ENCODE measurements at regions not wholly inside any gene's neighbourhood (a gene's known extent, or its start where the extent isn't known, plus 50 kb on each side); places are given as distances from the start of the nearest gene placed in this dataset.

GRCh38 chr12:89250636-89251035, 101.7 kb downstream of the DUSP6 start:
- Histone ChIP-seq H3K4me1 (ENCODE audit: control insufficient read depth in 1 of 2, low read depth in 2 of 2) (peaks cover 8 to 17% of the 10 kb centered on the region in 2 donors), H3K27me3 (replicated peaks; ENCODE audit: insufficient read depth) (no peaks in the 10 kb centered on the region), H3K27ac (no peak overlapping the region), H3K36me3 (no peaks in the 10 kb centered on the region), H3K9me3 (no peaks in the 10 kb centered on the region), H3K4me3 (no peak overlapping the region)
- DNase-seq (ENCODE audit: low spot score) (no peak), ATAC-seq (ENCODE audit: insufficient number of reproducible peaks, low FRiP score, low read depth) (no peak)
- no peak for TF ChIP-seq CTCF (IDR thresholded peaks at IDR 0.05)

GRCh38 chr12:89250213-89250612, 102.1 kb downstream of the DUSP6 start:
- H3K36me3 ChIP-seq: no peaks in the 10 kb centered on the region
- no peak for ATAC-seq (ENCODE audit: insufficient number of reproducible peaks, low FRiP score, low read depth)
- TF ChIP-seq CTCF (IDR thresholded peaks at IDR 0.05): no peak
- H3K9me3 ChIP-seq: no peaks in the 10 kb centered on the region
- H3K4me3 ChIP-seq: no peak overlapping the region
- H3K27ac ChIP-seq: no peak overlapping the region
- no peak for DNase-seq (ENCODE audit: low spot score)
- H3K4me1 ChIP-seq (ENCODE audit: control insufficient read depth in 1 of 2, low read depth in 2 of 2): peaks cover 9 to 17% of the 10 kb centered on the region in 2 donors
- H3K27me3 ChIP-seq (replicated peaks; ENCODE audit: insufficient read depth): no peaks in the 10 kb centered on the region

- peaks cover 17 to 20% of the 10 kb centered on the region in 2 donors for H3K4me1 ChIP-seq (ENCODE audit: control insufficient read depth in 1 of 2, low read depth in 2 of 2)
- H3K27me3 ChIP-seq (replicated peaks; ENCODE audit: insufficient read depth): no peaks in the 10 kb centered on the region
- no peak overlapping the region for H3K27ac ChIP-seq
- H3K4me3 ChIP-seq: no peak overlapping the region
- ATAC-seq (ENCODE audit: insufficient number of reproducible peaks, low FRiP score, low read depth) (no peak), DNase-seq (ENCODE audit: low spot score) (no peak)
- H3K36me3 ChIP-seq: no peaks in the 10 kb centered on the region
- TF ChIP-seq CTCF (IDR thresholded peaks at IDR 0.05): no peak
- no peaks in the 10 kb centered on the region for H3K9me3 ChIP-seq
These were observed 104.3 kb downstream of the DUSP6 start for GRCh38 chr12:89247967-89248366.

GRCh38 chr12:89247541-89247942, 104.8 kb downstream of the DUSP6 start:
- H3K27ac ChIP-seq: no peak overlapping the region
- H3K4me3 ChIP-seq: no peak overlapping the region
- no peak for ATAC-seq (ENCODE audit: insufficient number of reproducible peaks, low FRiP score, low read depth)
- no peak for DNase-seq (ENCODE audit: low spot score)
- H3K4me1 ChIP-seq (ENCODE audit: control insufficient read depth in 1 of 2, low read depth in 2 of 2): peaks cover 16 to 17% of the 10 kb centered on the region in 2 donors
- H3K36me3 ChIP-seq: no peaks in the 10 kb centered on the region
- H3K9me3 ChIP-seq: no peaks in the 10 kb centered on the region
- TF ChIP-seq CTCF (IDR thresholded peaks at IDR 0.05): no peak
- no peaks in the 10 kb centered on the region for H3K27me3 ChIP-seq (replicated peaks; ENCODE audit: insufficient read depth)

- H3K9me3 ChIP-seq: no peaks in the 10 kb centered on the region
- DNase-seq (ENCODE audit: low spot score): no peak
These were observed 107.2 kb downstream of the DUSP6 start for GRCh38 chr12:89245090-89245489.

More at GRCh38 chr12:89245090-89245489, 107.2 kb downstream of the DUSP6 start:
- H3K27ac ChIP-seq: no peak overlapping the region
- no peak for ATAC-seq (ENCODE audit: insufficient number of reproducible peaks, low FRiP score, low read depth)
- TF ChIP-seq CTCF (IDR thresholded peaks at IDR 0.05): no peak
- no peaks in the 10 kb centered on the region for H3K36me3 ChIP-seq
- H3K4me1 ChIP-seq (ENCODE audit: control insufficient read depth in 1 of 2, low read depth in 2 of 2): peaks cover 3 to 9% of the 10 kb centered on the region in 2 donors
- no peaks in the 10 kb centered on the region for H3K27me3 ChIP-seq (replicated peaks; ENCODE audit: insufficient read depth)
- no peak overlapping the region for H3K4me3 ChIP-seq

Data from thoracic aorta (tissue), 2 donors.